Caki2 (cell line): ENCODE measurements at regions not wholly inside any gene's neighbourhood (a gene's known extent, or its start where the extent isn't known, plus 50 kb on each side); places are given as distances from the start of the nearest gene placed in this dataset.

ENCODE experiments used
- DNase-seq: peaks from one replicate; pipeline ENCODE4 v3.0.0-alpha.2; 2015; ENCODE audit warnings: low read depth
- in situ Hi-C: cut with HindIII; loops from 2 replicates; pipeline ENCODE4 v1.10.0; 2016; ENCODE audit warnings: low sequenced_read_pairs, low pct_unique_long_range_greater_than_20kb, mixed read lengths

GRCh38 chr6:150651808-150652470, 52.3 kb downstream of the PLEKHG1 start:
- in situ Hi-C loops, result no loop called here

DNA sequence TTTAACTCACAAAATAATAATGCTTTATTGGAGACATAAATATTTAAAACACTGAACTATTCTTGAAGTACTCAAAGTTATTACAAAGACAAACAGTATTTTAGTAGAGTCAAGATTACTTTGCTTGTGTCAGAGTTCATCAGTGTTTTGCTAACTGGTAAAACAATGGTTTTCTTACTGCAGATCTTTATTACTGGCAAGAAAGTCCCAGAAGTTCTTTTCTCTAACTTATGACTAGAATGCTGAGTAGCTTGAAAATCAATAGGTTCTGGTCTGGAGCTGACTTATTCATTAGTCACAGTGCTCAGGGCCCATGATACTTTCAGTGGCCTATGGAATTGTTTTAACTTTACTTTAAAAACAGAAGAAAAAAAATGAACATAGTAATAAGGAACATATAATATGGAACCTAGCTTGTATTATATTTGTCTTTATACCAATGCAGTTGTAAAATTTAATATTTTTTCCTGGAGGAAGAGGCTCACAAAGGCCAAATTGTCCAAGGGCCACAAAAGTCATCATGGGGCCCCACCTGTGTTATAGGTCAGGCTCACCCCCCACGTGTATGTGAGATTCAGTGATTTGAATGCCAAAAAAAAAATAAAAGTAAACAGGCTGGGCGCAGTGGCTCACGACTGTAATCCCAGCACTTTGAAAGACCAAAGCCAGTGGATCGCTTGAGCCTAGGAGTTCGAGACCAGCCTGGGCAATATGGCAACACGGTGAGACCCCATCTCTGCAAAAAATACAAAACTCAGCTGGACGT, 53.3 kb downstream of the PLEKHG1 start:
- DNase-seq, result no peak
- in situ Hi-C loops, result no loop called here

More at GRCh38 chr6:150651808-150652470, 52.3 kb downstream of the PLEKHG1 start:
- DNase-seq, result no peak

- in situ Hi-C loops, result no loop called here
- DNase-seq, result no peak
Measured at GRCh38 chr6:150654608-150655007, 54.9 kb downstream of the PLEKHG1 start.

- DNase-seq, result no peak
- in situ Hi-C loops, result no loop called here
Measured at GRCh38 chr6:150656156-150656555, 56.5 kb downstream of the PLEKHG1 start.

GRCh38 chr6:150658421-150658820, 58.7 kb downstream of the PLEKHG1 start:
- DNase-seq, result no peak
- in situ Hi-C loops, result no loop called here

DNA sequence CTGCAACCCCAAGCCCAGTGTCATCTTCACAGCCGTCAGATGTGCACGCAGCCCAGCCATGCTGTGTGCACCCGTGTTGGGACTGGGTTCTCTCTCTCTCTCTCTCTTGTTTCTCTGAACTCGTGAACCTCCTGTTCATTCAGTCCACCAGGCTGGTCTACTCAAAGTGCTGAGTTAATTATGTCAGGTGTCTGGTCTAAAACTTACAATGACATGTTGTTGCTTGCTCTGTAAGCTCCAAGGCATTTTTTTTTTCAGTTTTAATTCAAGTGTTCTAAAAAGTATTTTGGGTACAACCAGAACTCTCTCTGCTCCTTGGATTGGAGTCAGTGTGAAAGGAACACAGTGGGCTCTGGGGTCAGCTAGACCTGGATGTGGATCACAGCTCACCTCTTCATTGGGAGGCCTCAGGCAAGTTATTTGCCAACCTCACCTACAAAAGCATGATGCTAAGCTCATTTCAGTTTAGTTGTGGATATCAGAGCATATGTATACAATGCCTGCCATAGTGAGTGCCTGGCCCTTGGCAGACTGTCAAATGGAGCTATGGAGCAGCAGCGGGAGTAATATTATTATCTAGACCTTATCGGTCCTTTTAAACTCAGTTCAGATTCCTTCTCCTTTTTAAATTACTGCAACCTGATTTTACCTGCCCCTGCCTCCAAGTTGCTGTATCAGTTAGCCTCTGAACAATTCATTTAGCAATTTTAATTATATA, 59.5 kb downstream of the PLEKHG1 start:
- in situ Hi-C loops, result no loop called here
- DNase-seq, result no peak

- in situ Hi-C loops, result no loop called here
- DNase-seq, result no peak
Measured at GRCh38 chr6:150661216-150662007, 61.7 kb downstream of the PLEKHG1 start.

DNA sequence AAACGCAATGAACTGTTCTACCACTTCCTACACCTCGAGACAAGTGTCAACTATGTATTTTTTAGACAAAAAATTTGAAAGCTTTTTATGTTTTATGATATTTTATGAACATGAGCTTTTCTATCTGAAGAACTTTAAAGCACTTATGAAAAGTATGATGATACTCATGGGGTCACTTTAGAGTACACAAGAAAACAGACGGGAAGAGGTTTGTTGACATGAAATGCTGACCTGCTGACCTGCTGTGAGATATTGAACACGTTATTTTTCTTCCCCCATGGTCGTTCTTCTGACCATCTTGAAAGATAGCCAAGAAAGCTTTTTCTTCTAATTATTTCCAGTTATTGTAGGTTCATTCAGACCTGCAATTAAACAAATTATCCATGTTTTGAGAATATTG, 63.1 kb downstream of the PLEKHG1 start:
- in situ Hi-C loops, result no loop called here

DNA sequence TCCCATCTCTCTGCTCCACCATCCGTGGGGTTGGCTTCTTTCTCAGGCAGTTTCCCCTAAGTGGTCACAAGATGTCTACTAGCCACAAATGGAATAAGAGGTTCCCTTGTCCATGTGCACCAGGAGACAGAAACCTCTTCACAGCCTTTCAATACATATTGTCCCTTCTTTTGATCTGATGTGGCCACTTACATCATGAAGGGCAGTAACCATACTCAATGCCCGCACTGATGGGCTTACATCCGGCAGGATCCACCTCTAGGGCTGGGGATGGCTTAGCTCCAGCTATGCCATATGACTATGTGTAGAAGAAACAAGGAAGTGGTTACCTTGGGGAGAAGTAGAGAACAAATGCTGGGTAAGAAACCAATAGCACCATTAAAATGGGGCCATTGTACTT, 64.4 kb downstream of the PLEKHG1 start:
- no peak for DNase-seq
- in situ Hi-C loops, result no loop called here

More for the DNA sequence above, 63.1 kb downstream of the PLEKHG1 start:
- DNase-seq, result no peak

GRCh38 chr6:150666071-150666470, 66.4 kb downstream of the PLEKHG1 start:
- DNase-seq, result no peak
- in situ Hi-C loops, result no loop called here

GRCh38 chr6:150667359-150667758, 67.7 kb downstream of the PLEKHG1 start:
- in situ Hi-C loops, result no loop called here
- DNase-seq, result no peak

DNA sequence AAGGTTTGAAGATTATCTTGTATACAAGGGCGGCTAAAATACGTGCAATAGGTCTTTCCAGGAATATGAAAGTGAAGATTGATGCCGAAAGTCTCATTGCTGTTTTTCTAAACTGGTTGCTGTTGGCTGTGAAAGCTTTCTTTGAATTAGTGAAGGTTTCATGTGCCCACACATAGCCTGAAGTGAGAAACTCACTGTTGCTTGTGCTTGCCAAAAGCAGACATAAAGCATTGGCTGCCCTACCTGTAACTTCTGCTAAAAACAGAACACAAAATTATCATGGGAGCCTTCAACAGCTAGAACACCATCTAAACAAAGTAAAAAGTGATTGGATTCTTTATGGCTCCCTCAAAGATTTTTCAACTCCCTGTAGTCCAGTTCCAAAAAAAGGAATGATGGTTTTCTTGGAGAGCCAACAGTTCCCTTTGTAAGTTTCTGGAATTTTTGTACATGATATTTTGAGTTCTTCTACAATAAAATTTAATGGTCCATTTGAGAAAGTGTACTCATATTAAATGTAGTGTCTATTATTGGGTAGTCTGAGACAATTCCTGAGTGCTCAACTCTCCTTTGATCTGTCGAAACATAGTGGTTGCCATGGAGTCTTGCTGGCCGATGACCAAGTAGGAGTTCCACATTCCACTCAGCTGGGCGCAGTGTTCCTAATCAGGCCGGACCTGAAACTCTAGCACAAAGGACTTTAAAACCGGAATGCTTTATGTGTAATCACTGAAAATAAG, 68.5 kb downstream of the PLEKHG1 start:
- in situ Hi-C loops, result no loop called here
- DNase-seq, result no peak

- DNase-seq, result no peak
- in situ Hi-C loops, result no loop called here
Measured at GRCh38 chr6:150668900-150669302, 69.2 kb downstream of the PLEKHG1 start.

- DNase-seq, result no peak
- in situ Hi-C loops, result no loop called here
Measured at GRCh38 chr6:150670311-150670710, 70.6 kb downstream of the PLEKHG1 start.

GRCh38 chr6:150672800-150673199, 73.1 kb downstream of the PLEKHG1 start:
- no peak for DNase-seq
- in situ Hi-C loops, result no loop called here

DNA sequence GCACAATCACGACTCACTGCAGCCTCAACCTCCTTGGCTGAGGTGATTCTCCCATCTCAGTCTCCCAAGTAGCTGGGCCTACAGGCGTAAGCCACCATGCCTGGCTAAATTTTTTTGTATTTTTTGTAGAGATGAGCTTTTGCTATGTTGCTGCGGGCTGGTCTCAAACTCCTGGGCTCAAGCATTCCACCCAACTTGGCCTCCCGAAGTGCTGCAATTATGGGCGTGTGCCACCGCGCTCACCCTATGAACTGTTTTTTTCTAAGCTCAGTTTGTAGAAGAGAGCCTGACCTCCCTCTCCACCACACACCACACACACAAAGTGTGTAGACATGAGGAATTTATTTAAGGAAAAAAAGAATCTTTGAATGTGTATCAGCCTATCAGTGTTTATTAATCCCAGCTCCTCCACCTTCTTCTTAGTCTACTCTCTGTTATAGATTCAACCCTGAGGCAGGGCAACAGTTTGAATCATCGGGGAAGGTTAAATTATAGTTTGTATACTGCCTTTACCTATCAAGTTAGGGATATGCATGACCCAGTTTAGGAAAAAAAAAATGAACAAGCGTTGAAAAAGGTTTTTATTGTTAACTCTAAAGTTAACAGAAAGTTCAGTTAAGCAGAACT, 74.1 kb downstream of the PLEKHG1 start:
- in situ Hi-C loops, result no loop called here
- DNase-seq, result no peak

DNA sequence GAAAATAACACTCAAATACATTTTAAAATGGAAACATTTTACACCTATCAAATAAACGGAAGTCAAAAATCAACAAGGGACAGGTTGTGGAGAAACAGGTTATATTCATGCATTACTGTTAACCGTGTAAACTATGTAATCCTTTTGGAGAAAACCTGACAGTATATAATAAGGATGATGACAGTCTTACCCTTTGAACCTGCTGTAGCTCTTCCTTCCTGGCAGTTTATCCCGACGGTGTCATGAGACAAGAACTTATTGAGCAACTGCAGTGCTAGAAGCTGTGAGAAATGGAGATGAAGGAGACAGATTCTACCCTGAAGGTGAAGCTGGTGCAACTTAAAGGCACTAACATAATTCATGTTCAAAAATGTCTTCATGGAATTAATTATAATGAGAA, 76.7 kb downstream of the PLEKHG1 start:
- in situ Hi-C loops, result no loop called here
- DNase-seq, result no peak

GRCh38 chr6:150676772-150677171, 77.1 kb downstream of the PLEKHG1 start:
- in situ Hi-C loops, result no loop called here
- DNase-seq, result no peak
